ENCODE measurements at regions not wholly inside any gene's neighbourhood (a gene's known extent, or its start where the extent isn't known, plus 50 kb on each side); places are given as distances from the start of the nearest gene placed in this dataset.

DNA sequence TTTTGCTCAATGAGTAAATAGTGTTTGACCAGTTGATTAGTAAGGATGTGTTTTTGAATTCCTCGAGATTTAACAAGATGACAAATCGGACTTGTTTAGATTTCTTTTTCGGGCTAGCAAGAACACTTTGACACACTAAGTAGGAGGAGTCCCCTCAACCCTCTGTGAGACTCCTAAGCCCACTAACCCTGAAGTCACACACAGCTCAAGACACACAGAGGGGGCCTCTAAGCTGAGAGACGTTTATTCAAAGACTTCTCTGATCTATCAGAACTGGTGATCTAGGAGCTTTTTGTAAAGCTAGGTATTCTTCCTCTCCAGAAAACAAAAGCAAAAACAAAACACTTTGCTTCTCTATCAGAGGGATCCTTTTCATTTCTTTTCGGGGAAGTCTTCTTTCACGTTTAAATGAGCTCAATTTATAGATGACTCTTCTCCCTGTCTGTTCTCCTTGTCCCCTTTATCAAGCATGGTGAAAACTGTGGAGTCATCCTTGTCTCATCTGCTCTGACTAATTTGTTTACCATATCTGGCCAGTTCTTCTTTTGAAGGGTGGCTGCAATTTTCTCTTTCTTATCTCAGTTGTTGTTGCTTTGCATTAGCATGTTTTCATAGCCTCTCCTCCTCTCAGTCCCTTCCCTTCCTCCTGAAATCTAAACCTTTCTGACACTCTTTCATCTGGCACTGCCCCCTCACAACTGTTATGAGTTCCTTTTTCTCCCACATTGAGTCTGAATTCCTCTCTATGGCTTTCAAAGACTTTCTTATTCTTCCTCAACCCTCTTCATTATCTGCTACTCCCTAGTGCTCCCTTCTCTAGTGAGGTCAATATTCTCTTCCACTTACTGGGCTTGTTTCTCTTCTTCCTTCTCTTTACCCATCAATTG is 68.5 kb upstream of the RAI14 start:
- peak overlapping the region; percentile 11; the same call in 1 of the 2 replicates for H3K27ac Mint-ChIP-seq
- no peaks in the 10 kb centered on the region for H3K79me2 ChIP-seq (replicated peaks; ENCODE audit: insufficient read depth)
- H2AFZ ChIP-seq = peak overlapping the region; percentile 72
- DNase-seq (ENCODE audit: low spot score) (no peak), ATAC-seq (peak; percentile 54)
- no peak overlapping the region for H3K4me3 Mint-ChIP-seq
- peaks cover 12% of the 10 kb centered on the region; the same call in 1 of the 2 replicates for H3K4me1 ChIP-seq (ENCODE audit: insufficient read depth)
- H3K36me3 Mint-ChIP-seq (ENCODE audit: low read depth) = no peaks in the 10 kb centered on the region
- TF ChIP-seq JUNB (IDR thresholded peaks at IDR 0.05; ENCODE audit: unreplicated experiment) = no peak
- TF ChIP-seq EZH2 (IDR thresholded peaks at IDR 0.05; ENCODE audit: low read depth, unreplicated experiment) = no peak
- no peak for TF ChIP-seq NANOG (IDR thresholded peaks at IDR 0.05; ENCODE audit: borderline replicate concordance)
- TF ChIP-seq, protein P1, sequence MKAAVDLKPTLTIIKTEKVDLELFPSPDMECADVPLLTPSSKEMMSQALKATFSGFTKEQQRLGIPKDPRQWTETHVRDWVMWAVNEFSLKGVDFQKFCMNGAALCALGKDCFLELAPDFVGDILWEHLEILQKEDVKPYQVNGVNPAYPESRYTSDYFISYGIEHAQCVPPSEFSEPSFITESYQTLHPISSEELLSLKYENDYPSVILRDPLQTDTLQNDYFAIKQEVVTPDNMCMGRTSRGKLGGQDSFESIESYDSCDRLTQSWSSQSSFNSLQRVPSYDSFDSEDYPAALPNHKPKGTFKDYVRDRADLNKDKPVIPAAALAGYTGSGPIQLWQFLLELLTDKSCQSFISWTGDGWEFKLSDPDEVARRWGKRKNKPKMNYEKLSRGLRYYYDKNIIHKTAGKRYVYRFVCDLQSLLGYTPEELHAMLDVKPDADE (IDR thresholded peaks at IDR 0.05) = no peak
- TF ChIP-seq ZNF331 (CRISPR knock-in tag; IDR thresholded peaks at IDR 0.05; ENCODE audit: low read depth) = no peak
- TF ChIP-seq ZNF114 (CRISPR knock-in tag; IDR thresholded peaks at IDR 0.05) = no peak
- TF ChIP-seq, protein P2, sequence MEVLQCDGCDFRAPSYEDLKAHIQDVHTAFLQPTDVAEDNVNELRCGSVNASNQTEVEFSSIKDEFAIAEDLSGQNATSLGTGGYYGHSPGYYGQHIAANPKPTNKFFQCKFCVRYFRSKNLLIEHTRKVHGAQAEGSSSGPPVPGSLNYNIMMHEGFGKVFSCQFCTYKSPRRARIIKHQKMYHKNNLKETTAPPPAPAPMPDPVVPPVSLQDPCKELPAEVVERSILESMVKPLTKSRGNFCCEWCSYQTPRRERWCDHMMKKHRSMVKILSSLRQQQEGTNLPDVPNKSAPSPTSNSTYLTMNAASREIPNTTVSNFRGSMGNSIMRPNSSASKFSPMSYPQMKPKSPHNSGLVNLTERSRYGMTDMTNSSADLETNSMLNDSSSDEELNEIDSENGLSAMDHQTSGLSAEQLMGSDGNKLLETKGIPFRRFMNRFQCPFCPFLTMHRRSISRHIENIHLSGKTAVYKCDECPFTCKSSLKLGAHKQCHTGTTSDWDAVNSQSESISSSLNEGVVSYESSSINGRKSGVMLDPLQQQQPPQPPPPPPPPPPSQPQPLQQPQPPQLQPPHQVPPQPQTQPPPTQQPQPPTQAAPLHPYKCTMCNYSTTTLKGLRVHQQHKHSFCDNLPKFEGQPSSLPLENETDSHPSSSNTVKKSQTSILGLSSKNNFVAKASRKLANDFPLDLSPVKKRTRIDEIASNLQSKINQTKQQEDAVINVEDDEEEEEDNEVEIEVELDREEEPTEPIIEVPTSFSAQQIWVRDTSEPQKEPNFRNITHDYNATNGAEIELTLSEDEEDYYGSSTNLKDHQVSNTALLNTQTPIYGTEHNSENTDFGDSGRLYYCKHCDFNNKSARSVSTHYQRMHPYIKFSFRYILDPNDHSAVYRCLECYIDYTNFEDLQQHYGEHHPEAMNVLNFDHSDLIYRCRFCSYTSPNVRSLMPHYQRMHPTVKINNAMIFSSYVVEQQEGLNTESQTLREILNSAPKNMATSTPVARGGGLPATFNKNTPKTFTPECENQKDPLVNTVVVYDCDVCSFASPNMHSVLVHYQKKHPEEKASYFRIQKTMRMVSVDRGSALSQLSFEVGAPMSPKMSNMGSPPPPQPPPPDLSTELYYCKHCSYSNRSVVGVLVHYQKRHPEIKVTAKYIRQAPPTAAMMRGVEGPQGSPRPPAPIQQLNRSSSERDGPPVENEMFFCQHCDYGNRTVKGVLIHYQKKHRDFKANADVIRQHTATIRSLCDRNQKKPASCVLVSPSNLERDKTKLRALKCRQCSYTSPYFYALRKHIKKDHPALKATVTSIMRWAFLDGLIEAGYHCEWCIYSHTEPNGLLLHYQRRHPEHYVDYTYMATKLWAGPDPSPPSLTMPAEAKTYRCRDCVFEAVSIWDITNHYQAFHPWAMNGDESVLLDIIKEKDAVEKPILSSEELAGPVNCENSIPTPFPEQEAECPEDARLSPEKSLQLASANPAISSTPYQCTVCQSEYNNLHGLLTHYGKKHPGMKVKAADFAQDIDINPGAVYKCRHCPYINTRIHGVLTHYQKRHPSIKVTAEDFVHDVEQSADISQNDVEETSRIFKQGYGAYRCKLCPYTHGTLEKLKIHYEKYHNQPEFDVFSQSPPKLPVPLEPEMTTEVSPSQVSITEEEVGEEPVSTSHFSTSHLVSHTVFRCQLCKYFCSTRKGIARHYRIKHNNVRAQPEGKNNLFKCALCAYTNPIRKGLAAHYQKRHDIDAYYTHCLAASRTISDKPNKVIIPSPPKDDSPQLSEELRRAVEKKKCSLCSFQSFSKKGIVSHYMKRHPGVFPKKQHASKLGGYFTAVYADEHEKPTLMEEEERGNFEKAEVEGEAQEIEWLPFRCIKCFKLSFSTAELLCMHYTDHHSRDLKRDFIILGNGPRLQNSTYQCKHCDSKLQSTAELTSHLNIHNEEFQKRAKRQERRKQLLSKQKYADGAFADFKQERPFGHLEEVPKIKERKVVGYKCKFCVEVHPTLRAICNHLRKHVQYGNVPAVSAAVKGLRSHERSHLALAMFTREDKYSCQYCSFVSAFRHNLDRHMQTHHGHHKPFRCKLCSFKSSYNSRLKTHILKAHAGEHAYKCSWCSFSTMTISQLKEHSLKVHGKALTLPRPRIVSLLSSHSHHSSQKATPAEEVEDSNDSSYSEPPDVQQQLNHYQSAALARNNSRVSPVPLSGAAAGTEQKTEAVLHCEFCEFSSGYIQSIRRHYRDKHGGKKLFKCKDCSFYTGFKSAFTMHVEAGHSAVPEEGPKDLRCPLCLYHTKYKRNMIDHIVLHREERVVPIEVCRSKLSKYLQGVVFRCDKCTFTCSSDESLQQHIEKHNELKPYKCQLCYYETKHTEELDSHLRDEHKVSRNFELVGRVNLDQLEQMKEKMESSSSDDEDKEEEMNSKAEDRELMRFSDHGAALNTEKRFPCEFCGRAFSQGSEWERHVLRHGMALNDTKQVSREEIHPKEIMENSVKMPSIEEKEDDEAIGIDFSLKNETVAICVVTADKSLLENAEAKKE (CRISPR knock-in tag; IDR thresholded peaks at IDR 0.05) = no peak
- TF ChIP-seq CREB1 (CRISPR knock-in tag; IDR thresholded peaks at IDR 0.05; ENCODE audit: low read depth) = no peak
- TF ChIP-seq EZH2phosphoT487 (IDR thresholded peaks at IDR 0.05; ENCODE audit: unreplicated experiment) = no peak
- TF ChIP-seq, protein P3, sequence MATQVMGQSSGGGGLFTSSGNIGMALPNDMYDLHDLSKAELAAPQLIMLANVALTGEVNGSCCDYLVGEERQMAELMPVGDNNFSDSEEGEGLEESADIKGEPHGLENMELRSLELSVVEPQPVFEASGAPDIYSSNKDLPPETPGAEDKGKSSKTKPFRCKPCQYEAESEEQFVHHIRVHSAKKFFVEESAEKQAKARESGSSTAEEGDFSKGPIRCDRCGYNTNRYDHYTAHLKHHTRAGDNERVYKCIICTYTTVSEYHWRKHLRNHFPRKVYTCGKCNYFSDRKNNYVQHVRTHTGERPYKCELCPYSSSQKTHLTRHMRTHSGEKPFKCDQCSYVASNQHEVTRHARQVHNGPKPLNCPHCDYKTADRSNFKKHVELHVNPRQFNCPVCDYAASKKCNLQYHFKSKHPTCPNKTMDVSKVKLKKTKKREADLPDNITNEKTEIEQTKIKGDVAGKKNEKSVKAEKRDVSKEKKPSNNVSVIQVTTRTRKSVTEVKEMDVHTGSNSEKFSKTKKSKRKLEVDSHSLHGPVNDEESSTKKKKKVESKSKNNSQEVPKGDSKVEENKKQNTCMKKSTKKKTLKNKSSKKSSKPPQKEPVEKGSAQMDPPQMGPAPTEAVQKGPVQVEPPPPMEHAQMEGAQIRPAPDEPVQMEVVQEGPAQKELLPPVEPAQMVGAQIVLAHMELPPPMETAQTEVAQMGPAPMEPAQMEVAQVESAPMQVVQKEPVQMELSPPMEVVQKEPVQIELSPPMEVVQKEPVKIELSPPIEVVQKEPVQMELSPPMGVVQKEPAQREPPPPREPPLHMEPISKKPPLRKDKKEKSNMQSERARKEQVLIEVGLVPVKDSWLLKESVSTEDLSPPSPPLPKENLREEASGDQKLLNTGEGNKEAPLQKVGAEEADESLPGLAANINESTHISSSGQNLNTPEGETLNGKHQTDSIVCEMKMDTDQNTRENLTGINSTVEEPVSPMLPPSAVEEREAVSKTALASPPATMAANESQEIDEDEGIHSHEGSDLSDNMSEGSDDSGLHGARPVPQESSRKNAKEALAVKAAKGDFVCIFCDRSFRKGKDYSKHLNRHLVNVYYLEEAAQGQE (IDR thresholded peaks at IDR 0.05; ENCODE audit: unreplicated experiment) = no peak
- TF ChIP-seq STAT1 (IDR thresholded peaks at IDR 0.05; ENCODE audit: unreplicated experiment) = no peak
- TF ChIP-seq, protein P4, sequence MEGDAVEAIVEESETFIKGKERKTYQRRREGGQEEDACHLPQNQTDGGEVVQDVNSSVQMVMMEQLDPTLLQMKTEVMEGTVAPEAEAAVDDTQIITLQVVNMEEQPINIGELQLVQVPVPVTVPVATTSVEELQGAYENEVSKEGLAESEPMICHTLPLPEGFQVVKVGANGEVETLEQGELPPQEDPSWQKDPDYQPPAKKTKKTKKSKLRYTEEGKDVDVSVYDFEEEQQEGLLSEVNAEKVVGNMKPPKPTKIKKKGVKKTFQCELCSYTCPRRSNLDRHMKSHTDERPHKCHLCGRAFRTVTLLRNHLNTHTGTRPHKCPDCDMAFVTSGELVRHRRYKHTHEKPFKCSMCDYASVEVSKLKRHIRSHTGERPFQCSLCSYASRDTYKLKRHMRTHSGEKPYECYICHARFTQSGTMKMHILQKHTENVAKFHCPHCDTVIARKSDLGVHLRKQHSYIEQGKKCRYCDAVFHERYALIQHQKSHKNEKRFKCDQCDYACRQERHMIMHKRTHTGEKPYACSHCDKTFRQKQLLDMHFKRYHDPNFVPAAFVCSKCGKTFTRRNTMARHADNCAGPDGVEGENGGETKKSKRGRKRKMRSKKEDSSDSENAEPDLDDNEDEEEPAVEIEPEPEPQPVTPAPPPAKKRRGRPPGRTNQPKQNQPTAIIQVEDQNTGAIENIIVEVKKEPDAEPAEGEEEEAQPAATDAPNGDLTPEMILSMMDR (conservative IDR thresholded peaks at IDR 0.05; ENCODE audit: low read depth in 2 of 2) = no peak
- no peak for TF ChIP-seq POLR2AphosphoS5 (IDR thresholded peaks at IDR 0.05; ENCODE audit: low read depth)
- H3K9me3 Mint-ChIP-seq = no peaks in the 10 kb centered on the region
- no peaks in the 10 kb centered on the region for H3K27me3 ChIP-seq (ENCODE audit: insufficient read depth)
- peaks cover 10% of the 10 kb centered on the region for H3K4me1 Mint-ChIP-seq
- H3K9me2 ChIP-seq (ENCODE audit: insufficient read depth) = peaks cover 17% of the 10 kb centered on the region
- peaks cover 6% of the 10 kb centered on the region for H3K27me3 Mint-ChIP-seq (ENCODE audit: insufficient read depth, low read depth, poor library complexity)
- no peaks in the 10 kb centered on the region for H3K36me3 ChIP-seq (ENCODE audit: insufficient read depth)
- H3K4me3 ChIP-seq = no peak overlapping the region
- no peaks in the 10 kb centered on the region for H4K20me1 ChIP-seq (replicated peaks; ENCODE audit: insufficient read depth)
- H3K4me2 ChIP-seq = peak overlapping the region; percentile 45; the same call in 1 of the 2 replicates
- peak overlapping the region; percentile 52; the same call in 1 of the 2 replicates for H3K27ac ChIP-seq (ENCODE audit: low read depth)
- no peaks in the 10 kb centered on the region for H3F3A ChIP-seq (replicated peaks; ENCODE audit: low read depth)

Measured in GM23338 (cell line).